Colon (tissue), 2 donors: ENCODE measurements at regions not wholly inside any gene's neighbourhood (a gene's known extent, or its start where the extent isn't known, plus 50 kb on each side); places are given as distances from the start of the nearest gene placed in this dataset.

Experiments
- FAIRE-seq: peaks from 2 replicates; lab custom pipeline; 2012; peaks lifted over from hg19 to GRCh38; lab: Jason Lieb, UNC
- donor health status: control.
- donor health status: control.

GRCh38 chr14:101045511-101045910, 142.0 kb upstream of the RTL1 start:
- no peak for FAIRE-seq

GRCh38 chr14:101046071-101046470, 142.5 kb upstream of the RTL1 start:
- FAIRE-seq, result no peak

- no peak for FAIRE-seq
Measured at GRCh38 chr14:101047326-101047725, 143.8 kb upstream of the RTL1 start.

GRCh38 chr14:101048766-101049165, 145.2 kb upstream of the RTL1 start:
- no peak for FAIRE-seq

- no peak for FAIRE-seq
Measured at GRCh38 chr14:101049511-101049910, 146.0 kb upstream of the RTL1 start.

- no peak for FAIRE-seq
Measured at GRCh38 chr14:101049942-101050341, 146.4 kb upstream of the RTL1 start.

- no peak for FAIRE-seq
Measured at GRCh38 chr14:101050901-101051490, 147.5 kb upstream of the RTL1 start.

- FAIRE-seq, result no peak
Measured at GRCh38 chr14:101054671-101055070, 151.1 kb upstream of the RTL1 start.

- no peak for FAIRE-seq
Measured at GRCh38 chr14:101055106-101055662, 151.7 kb upstream of the RTL1 start.

GRCh38 chr14:101055776-101056374, 152.4 kb upstream of the RTL1 start:
- no peak for FAIRE-seq

- FAIRE-seq, result no peak
Measured at GRCh38 chr14:101056446-101056845, 152.9 kb upstream of the RTL1 start.

- FAIRE-seq, result no peak
Measured at GRCh38 chr14:101057394-101057793, 153.9 kb upstream of the RTL1 start.

GRCh38 chr14:101058571-101058970, 155.0 kb upstream of the RTL1 start:
- no peak for FAIRE-seq

GRCh38 chr14:101060171-101060601, 156.7 kb upstream of the RTL1 start:
- no peak for FAIRE-seq

- no peak for FAIRE-seq
Measured at GRCh38 chr14:101061411-101062064, 158.0 kb upstream of the RTL1 start.

GRCh38 chr14:101062065-101062450, 158.5 kb upstream of the RTL1 start:
- FAIRE-seq, result no peak

- no peak for FAIRE-seq
Measured at GRCh38 chr14:101062601-101063000, 159.1 kb upstream of the RTL1 start.

GRCh38 chr14:101063121-101063520, 159.6 kb upstream of the RTL1 start:
- FAIRE-seq, result no peak

GRCh38 chr14:101064121-101064661, 160.7 kb upstream of the RTL1 start:
- FAIRE-seq, result no peak

GRCh38 chr14:101064718-101065117, 161.2 kb upstream of the RTL1 start:
- FAIRE-seq, result no peak

GRCh38 chr14:101065246-101065645, 161.7 kb upstream of the RTL1 start:
- FAIRE-seq, result no peak

GRCh38 chr14:101065696-101066694, 162.5 kb upstream of the RTL1 start:
- no peak for FAIRE-seq
